GM21423 (cell line): ENCODE measurements at regions not wholly inside any gene's neighbourhood (a gene's known extent, or its start where the extent isn't known, plus 50 kb on each side); places are given as distances from the start of the nearest gene placed in this dataset.
A peak's percentile ranks its signal among the peaks of the same experiment; 100 is the strongest.

Experiments used
- ATAC-seq: cut with Tn5 transposase; IDR thresholded peaks from one replicate; pipeline ENCODE4 v1.9.1; 2021; ENCODE audit warnings: mild to moderate bottlenecking, moderate library complexity; ENCODE audit not compliant: unreplicated experiment

- ATAC-seq: no peak
These were observed 176.5 kb downstream of the MEX3B start for GRCh38 chr15:81869161-81869954.

GRCh38 chr15:81865850-81866537 is 179.8 kb downstream of the MEX3B start:
- peak; percentile 99 for ATAC-seq

- ATAC-seq: no peak
These were observed 182.7 kb downstream of the MEX3B start for GRCh38 chr15:81863162-81863561.

- no peak for ATAC-seq
These were observed 185.9 kb downstream of the MEX3B start for GRCh38 chr15:81859737-81860516.

GRCh38 chr15:81858586-81858985 is 187.2 kb downstream of the MEX3B start:
- ATAC-seq: no peak

- ATAC-seq: no peak
These were observed 187.7 kb downstream of the MEX3B start for GRCh38 chr15:81858136-81858535.

GRCh38 chr15:81856634-81857026 is 189.2 kb downstream of the MEX3B start:
- ATAC-seq: no peak

- no peak for ATAC-seq
These were observed 189.7 kb downstream of the MEX3B start for GRCh38 chr15:81856001-81856633.

- no peak for ATAC-seq
These were observed 192.6 kb downstream of the MEX3B start for GRCh38 chr15:81853150-81853748.

GRCh38 chr15:81852411-81853149 is 193.2 kb downstream of the MEX3B start:
- no peak for ATAC-seq

GRCh38 chr15:81851757-81852156 is 194.1 kb downstream of the MEX3B start:
- ATAC-seq: no peak

- no peak for ATAC-seq
These were observed 194.5 kb downstream of the MEX3B start for GRCh38 chr15:81851325-81851724.

GRCh38 chr15:81849289-81849688 is 196.5 kb downstream of the MEX3B start:
- ATAC-seq: no peak

GRCh38 chr15:81848701-81849100 is 197.1 kb downstream of the MEX3B start:
- ATAC-seq: no peak

GRCh38 chr15:81843757-81844407 is 201.9 kb downstream of the MEX3B start:
- ATAC-seq: no peak

- ATAC-seq: peak; percentile 84
These were observed 202.6 kb downstream of the MEX3B start for GRCh38 chr15:81843226-81843625.

- ATAC-seq: no peak
These were observed 206.4 kb downstream of the MEX3B start for GRCh38 chr15:81839387-81839786.

GRCh38 chr15:81835731-81836130 is 210.1 kb downstream of the MEX3B start:
- no peak for ATAC-seq

- ATAC-seq: no peak
These were observed 215.3 kb downstream of the MEX3B start for GRCh38 chr15:81830520-81830919.

GRCh38 chr15:81829918-81830317 is 215.9 kb downstream of the MEX3B start:
- ATAC-seq: no peak
